ENCODE measurements at regions not wholly inside any gene's neighbourhood (a gene's known extent, or its start where the extent isn't known, plus 50 kb on each side); places are given as distances from the start of the nearest gene placed in this dataset.

- TF ChIP-seq, protein P1, sequence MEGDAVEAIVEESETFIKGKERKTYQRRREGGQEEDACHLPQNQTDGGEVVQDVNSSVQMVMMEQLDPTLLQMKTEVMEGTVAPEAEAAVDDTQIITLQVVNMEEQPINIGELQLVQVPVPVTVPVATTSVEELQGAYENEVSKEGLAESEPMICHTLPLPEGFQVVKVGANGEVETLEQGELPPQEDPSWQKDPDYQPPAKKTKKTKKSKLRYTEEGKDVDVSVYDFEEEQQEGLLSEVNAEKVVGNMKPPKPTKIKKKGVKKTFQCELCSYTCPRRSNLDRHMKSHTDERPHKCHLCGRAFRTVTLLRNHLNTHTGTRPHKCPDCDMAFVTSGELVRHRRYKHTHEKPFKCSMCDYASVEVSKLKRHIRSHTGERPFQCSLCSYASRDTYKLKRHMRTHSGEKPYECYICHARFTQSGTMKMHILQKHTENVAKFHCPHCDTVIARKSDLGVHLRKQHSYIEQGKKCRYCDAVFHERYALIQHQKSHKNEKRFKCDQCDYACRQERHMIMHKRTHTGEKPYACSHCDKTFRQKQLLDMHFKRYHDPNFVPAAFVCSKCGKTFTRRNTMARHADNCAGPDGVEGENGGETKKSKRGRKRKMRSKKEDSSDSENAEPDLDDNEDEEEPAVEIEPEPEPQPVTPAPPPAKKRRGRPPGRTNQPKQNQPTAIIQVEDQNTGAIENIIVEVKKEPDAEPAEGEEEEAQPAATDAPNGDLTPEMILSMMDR (IDR thresholded peaks at IDR 0.05), result no peak
- no peak for TF ChIP-seq POLR2A (IDR thresholded peaks at IDR 0.05)
Measured at GRCh38 chr12:94062796-94063635, 85.4 kb upstream of the PLXNC1 start.

All from thyroid gland (tissue), 4 donors.